GM21381 (cell line): ENCODE measurements at regions not wholly inside any gene's neighbourhood (a gene's known extent, or its start where the extent isn't known, plus 50 kb on each side); places are given as distances from the start of the nearest gene placed in this dataset.

Experiments
- ATAC-seq: cut with Tn5 transposase; IDR thresholded peaks from one replicate; pipeline ENCODE4 v1.9.1; 2021; ENCODE audit warnings: mild to moderate bottlenecking, moderate library complexity; ENCODE audit not compliant: unreplicated experiment

- ATAC-seq, result no peak
Measured at GRCh38 chr9:120294003-120294402, 286.0 kb downstream of the CDK5RAP2 start.

DNA sequence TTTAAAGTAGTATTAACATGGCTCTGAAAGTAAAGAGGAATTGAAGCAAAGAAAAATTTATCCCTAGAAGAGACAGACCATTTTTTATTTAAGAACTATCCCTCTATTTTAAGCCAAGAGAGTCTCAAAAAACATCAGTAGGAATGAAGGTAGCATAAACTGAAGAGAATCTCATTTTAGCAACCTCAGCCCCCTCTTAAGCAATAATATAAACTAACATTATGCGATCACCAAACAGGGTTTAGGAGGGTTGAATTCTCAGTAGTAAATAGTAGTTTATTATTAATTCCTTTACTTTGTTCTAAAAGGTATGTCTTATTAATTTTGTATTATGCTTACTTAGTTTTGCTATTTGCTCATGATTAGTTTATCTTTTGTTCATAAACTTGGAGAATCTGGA, 287.4 kb downstream of the CDK5RAP2 start:
- ATAC-seq, result no peak

DNA sequence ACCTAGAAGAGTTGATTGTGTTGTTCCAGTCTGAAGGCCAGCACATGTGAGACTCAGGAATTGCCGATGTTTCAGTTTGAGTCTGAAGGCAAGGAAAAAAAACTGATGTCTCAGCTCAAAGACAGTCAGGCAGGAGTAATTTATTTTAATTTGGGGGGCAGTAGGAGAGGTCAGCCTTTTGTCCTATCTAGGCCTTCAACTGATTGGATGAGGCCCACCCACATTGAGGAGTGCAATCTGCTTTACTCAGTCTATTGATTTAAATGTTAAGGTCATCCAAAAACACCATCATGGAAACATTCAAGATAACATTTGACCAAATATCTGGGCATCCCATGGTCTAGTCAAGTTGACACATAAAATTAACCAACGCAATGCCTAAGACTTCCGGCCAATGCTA, 288.9 kb downstream of the CDK5RAP2 start:
- ATAC-seq, result no peak

- no peak for ATAC-seq
Measured at GRCh38 chr9:120289990-120290975, 289.7 kb downstream of the CDK5RAP2 start.

GRCh38 chr9:120289098-120289497, 290.9 kb downstream of the CDK5RAP2 start:
- ATAC-seq, result no peak

DNA sequence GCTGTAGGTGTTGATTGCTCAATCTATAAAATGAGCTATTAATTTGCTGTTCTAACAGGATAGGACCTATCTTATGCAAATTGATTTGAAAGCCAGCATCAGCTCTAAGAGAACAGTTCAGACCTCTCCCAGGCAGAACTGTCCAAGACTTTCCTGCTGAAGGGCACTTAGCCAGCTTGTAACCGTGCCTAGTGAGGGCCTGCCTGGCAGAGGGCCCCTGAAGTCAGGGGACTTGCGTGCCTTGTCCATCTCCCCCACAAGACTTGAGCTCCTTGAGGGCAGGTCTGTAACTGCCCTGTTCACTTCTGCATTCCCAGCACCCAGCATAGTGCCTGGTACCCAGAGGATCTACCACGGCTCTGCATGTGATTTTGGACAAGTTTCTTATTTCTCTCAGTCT, 293.4 kb downstream of the CDK5RAP2 start:
- ATAC-seq, result no peak

DNA sequence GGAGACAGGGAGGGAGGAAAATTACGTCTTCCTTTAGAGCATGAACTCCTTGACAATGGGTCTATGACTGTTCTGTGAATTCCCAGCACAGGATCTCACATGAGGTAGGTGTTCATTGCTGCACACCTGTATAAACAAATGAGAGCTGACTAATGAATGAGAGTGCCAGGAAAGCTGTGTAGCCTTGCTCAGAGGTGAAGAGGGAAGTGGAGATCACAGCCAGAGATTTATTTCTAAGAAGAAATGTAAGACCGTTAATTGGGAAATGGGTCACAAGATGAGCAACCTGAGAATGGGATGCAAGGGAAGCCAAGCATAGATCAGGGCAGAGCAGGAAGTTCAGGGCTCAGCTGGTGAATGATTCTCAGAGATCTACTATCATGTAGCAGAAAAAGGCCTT, 295.1 kb downstream of the CDK5RAP2 start:
- no peak for ATAC-seq

DNA sequence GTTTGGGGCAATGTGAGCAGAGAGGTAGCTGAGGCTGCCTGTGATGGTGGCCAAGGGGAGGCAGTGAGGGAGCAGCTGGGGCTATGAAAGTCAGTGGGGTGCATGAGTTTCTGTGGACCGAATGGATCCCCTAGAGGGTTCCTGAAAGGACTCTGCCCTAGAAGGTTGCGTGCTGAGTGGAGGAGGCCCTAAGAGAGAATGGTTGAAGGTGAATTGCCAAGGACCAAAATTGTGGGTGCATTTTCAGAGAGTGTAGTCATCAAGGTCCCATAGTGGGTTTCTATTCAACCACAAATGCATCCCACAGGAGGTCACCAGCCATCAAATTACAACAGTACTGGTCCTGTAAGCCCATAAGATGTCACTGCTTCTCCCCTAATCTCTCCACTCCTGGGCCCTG, 298.3 kb downstream of the CDK5RAP2 start:
- no peak for ATAC-seq

DNA sequence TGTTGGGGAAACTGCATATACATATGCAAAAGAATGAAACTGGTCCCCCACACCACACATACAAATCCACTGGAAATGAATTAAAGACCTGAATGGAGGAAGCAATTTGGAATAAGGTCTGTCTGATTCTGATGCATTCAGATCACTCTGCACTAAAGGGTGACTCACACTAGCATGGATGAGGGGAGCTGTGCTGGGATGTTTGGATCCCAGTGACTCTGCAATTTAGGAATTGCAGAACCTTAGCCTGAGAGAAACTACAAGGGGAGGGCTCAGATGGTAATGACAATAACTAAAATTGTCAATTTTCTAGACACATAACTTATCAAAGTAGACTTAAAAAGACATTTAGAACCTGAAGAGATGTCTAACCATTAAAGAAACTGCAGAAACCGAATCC, 312.0 kb downstream of the CDK5RAP2 start:
- ATAC-seq, result no peak

DNA sequence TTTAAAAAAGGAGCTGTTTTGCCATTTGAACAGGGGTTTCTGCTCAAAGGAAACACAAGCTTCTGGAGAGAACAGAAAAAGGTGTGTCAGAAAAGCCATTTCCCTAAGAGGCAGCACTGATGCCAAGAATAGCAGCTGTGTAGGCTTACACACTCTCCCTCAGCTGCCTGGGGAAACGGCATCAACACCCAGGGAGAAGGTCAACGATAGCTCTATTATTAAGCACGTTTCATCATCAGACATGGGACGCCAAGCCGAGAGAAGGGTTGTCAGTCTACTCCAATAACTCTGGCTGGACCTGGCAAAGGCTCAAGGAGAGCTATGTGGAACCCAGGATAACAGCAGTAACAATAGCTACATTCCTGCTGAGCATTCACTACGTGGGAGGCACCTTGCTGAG, 314.2 kb downstream of the CDK5RAP2 start:
- no peak for ATAC-seq

- ATAC-seq, result no peak
Measured at GRCh38 chr9:120264528-120264927, 315.4 kb downstream of the CDK5RAP2 start.

DNA sequence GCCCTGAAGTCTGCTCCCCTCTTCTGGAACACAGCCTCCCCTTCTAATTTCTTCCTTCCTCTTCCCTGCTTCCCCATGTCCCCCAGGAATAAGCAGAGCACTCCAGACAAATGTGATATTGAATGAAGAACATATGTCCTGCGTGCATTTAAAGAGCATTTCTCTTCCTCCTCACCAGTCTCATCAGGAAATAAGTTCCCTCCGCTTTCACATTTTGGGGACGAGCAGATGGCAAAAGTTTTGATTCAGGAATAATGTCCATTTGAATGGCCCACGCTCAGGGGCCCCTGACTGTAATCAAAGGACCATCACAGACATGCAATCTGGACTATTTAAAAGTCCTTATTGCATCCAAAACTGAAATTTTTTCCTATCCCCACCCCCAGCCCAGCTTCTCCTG, 316.1 kb downstream of the CDK5RAP2 start:
- no peak for ATAC-seq

- ATAC-seq, result no peak
Measured at GRCh38 chr9:120261419-120261818, 318.5 kb downstream of the CDK5RAP2 start.

DNA sequence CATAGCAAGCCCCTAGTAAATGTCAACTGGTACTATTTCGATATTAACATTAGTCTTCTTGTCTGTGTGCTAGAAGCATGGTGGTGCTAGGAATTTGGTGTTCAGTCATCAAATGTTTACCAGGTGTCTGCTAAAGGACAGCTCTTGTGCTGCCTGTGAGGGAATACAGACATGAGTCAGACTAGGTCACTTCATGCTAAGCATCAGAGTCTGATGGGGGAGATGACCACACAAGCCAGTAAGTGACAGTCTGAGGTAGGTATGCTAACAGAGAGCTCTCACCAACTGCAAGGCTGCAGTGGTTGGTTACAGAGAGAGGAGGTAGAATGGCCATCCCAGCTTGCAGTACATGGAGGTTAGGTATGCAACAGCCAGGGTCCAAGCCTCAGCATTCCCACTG, 320.9 kb downstream of the CDK5RAP2 start:
- no peak for ATAC-seq

DNA sequence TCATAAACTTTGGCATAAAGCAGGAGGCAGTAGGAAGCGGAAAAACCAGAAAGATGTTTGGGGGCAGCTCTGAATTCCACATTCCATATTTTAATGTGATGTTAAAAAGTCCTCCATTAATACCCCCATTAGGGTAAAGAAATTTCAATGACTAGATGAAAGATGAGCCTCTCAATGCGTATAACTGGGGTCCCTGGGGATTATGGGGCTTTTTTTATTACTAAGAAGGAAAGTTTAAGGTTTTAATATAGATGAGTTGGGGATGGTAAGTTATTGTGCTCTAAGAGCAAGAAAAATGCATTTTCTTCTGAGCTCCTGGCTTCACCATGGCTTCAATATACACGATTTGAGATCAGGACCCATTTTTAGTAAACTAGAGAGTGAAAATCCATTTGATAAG, 321.9 kb downstream of the CDK5RAP2 start:
- ATAC-seq, result no peak

- no peak for ATAC-seq
Measured at GRCh38 chr9:120257483-120257882, 322.5 kb downstream of the CDK5RAP2 start.

- no peak for ATAC-seq
Measured at GRCh38 chr9:120256146-120256545, 323.8 kb downstream of the CDK5RAP2 start.

- ATAC-seq, result no peak
Measured at GRCh38 chr9:120252248-120252647, 327.7 kb downstream of the CDK5RAP2 start.

DNA sequence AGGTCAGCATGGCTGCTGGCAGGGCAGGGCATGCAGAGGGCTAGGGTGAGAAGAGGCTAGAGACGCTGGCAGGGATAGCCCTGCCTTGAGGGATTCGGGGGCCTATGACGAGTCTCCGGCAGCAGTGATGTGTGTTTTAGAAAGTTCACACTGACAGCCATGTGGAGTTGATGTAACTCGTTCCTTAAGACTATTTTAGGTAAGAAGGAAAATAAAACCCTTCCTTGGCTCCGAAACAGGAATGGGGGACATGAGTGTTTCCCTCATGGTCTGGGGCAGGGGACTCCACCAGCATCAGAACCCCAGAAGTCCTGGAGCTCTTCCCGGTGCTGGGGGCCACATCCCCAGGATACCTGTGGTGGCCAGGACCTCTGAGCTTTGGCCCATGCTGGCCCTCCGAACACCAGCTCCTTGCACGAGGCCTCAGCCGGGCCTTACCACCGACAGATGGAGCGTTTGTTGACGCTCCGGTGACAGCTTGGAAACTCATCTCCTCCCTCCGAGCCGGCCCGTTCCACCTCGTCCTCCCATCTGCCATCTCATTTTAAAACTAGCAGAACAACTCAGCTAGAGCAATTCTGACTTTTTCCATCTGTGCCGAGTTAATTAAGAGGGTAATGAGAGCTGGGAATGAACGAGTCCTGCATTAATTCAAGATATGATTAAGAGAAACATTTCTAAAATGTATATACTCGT, 337.7 kb downstream of the CDK5RAP2 start:
- no peak for ATAC-seq

DNA sequence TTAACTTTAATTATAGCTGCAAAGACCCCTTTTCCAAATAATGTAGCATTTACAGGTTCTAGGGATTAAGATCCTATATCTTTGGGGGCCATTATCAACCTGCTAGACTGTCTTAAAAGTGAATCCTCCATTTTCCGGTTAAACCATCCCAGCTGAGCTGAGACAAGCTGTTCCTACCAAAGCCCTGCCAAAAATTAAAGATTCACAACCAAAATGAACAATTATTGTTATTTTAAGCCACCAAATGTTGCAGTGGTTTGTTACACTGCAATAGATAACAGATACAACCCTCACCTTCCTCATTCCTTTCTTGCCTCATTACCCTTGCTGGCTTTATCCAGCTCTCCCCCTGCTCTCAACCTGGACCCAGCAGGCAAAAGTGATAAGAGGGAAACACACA, 343.4 kb downstream of the CDK5RAP2 start:
- no peak for ATAC-seq

GRCh38 chr9:120235081-120235480, 344.9 kb downstream of the CDK5RAP2 start:
- no peak for ATAC-seq

- no peak for ATAC-seq
Measured at GRCh38 chr9:120230227-120230626, 349.7 kb downstream of the CDK5RAP2 start.
